WI38 (cell line): ENCODE measurements at regions not wholly inside any gene's neighbourhood (a gene's known extent, or its start where the extent isn't known, plus 50 kb on each side); places are given as distances from the start of the nearest gene placed in this dataset.

Experiments
- H3K4me3 ChIP-seq: 2 replicates; pipeline ENCODE4 v1.5.1; 2011; ENCODE audit warnings: low read depth, mild to moderate bottlenecking, control low read depth, low read length
- TF ChIP-seq, protein P1 (sequence below): IDR thresholded peaks from 2 replicates; pipeline ENCODE4 v1.5.1; 2012; ENCODE audit warnings: low read depth, mild to moderate bottlenecking, control low read depth, low read length

- H3K4me3 ChIP-seq, result no peak overlapping the region
Observed at GRCh38 chr7:22651036-22651435, 76.0 kb upstream of the IL6 start.

GRCh38 chr7:22649686-22650085 is 77.3 kb upstream of the IL6 start:
- H3K4me3 ChIP-seq, result no peak overlapping the region
- TF ChIP-seq, protein P1, sequence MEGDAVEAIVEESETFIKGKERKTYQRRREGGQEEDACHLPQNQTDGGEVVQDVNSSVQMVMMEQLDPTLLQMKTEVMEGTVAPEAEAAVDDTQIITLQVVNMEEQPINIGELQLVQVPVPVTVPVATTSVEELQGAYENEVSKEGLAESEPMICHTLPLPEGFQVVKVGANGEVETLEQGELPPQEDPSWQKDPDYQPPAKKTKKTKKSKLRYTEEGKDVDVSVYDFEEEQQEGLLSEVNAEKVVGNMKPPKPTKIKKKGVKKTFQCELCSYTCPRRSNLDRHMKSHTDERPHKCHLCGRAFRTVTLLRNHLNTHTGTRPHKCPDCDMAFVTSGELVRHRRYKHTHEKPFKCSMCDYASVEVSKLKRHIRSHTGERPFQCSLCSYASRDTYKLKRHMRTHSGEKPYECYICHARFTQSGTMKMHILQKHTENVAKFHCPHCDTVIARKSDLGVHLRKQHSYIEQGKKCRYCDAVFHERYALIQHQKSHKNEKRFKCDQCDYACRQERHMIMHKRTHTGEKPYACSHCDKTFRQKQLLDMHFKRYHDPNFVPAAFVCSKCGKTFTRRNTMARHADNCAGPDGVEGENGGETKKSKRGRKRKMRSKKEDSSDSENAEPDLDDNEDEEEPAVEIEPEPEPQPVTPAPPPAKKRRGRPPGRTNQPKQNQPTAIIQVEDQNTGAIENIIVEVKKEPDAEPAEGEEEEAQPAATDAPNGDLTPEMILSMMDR, result no peak

More at GRCh38 chr7:22651036-22651435, 76.0 kb upstream of the IL6 start:
- TF ChIP-seq, protein P1, result no peak

- H3K4me3 ChIP-seq, result no peak overlapping the region
- TF ChIP-seq, protein P1, result no peak
Observed at GRCh38 chr7:22647451-22648257, 79.3 kb upstream of the IL6 start.

DNA sequence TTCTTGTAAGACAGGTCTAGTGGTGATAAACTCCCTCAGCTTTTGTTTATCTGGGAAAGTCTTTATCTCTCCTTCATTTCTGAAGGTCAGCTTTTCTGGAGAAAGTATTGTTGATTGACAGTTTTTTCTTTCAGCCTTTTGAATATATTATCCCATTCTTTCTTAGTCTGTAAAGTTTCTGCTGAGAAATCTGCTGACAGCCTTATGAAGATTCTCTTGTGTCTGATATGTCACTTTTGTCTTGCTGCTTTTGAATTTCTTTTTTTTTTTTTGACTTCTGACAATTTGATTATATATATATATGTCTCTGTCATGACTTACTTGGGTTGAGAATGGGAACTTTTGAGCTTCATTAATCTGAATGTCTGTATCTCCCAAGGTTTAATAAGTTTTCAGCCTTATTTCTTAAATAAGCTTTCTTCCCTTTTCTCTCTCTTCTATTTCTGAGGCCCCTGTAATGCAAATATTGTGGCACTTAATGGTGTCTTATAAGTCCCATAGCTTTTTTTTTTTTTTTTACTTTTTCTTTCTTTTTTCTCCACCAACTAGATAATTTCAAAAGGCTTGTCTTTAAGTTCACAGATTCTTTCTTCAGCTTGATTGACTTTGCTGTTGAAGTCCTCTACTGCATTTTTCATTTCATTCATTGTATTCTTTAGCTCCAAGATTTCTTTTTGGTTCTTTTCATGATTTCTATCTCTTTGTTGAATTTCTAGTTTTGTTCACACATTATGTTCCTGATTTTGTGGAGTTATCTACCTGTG is 81.4 kb upstream of the IL6 start:
- TF ChIP-seq, protein P1, result no peak

DNA sequence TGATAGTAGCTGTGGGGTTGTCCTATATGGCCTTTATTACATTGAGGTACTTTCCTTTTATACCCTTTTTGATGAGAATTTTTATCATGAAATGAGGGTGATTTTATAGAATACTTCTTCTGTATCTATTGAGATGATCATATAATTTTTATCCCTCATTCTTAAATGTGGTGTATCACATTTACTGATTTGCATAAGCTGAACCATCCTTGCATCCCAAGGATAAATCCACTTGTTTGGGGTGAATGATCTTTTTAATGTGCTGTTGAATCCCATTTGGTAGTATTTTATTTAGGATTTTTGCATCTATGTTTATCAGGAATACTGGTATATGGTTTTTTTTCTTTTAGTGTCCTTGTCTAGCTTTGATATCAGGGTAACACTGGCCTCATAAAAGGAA is 84.5 kb upstream of the IL6 start:
- H3K4me3 ChIP-seq, result no peak overlapping the region
- TF ChIP-seq, protein P1, result no peak

More for the DNA sequence above, 81.4 kb upstream of the IL6 start:
- no peak overlapping the region for H3K4me3 ChIP-seq

GRCh38 chr7:22640269-22640668 is 86.7 kb upstream of the IL6 start:
- no peak overlapping the region for H3K4me3 ChIP-seq

More at GRCh38 chr7:22640269-22640668, 86.7 kb upstream of the IL6 start:
- TF ChIP-seq, protein P1, result no peak
